PC-3 (cell line): ENCODE measurements at regions not wholly inside any gene's neighbourhood (a gene's known extent, or its start where the extent isn't known, plus 50 kb on each side); places are given as distances from the start of the nearest gene placed in this dataset.

ENCODE experiments used
- ATAC-seq: fragments of 200-7000 bp; cut with Tn5 transposase; 2 replicates; pipeline ENCODE4 v1.9.1; 2020; ENCODE audit warnings: mild to moderate bottlenecking, moderate library complexity
- BruUV-seq: library from RNA; stranded (reverse); fragments of 400-500 nt; replicated peaks from 2 replicates; lab custom pipeline; 2021; lab: Mats Ljungman, UMichigan
- CTCF ChIA-PET: fragments of 300-600 bp; sonication (Branson Sonifier 250); formaldehyde crosslinking; loops from one replicate; lab custom pipeline; 2022; ENCODE audit warnings: antibody characterized with exemption; lab: Charles Lee
- POLR2A ChIA-PET: fragments of 300-600 bp; sonication (Branson Sonifier 250); formaldehyde crosslinking; loops from one replicate; lab custom pipeline; 2022; ENCODE audit warnings: antibody characterized with exemption; ENCODE audit not compliant: unreplicated experiment; lab: Charles Lee
- DNase-seq: peaks from one replicate; pipeline ENCODE4 v3.0.0-alpha.2; 2015
- H2AFZ ChIP-seq: fragments of 300-600 bp; sonication (generic); 2 replicates; pipeline ENCODE4 v1.6.0; 2016; ENCODE audit warnings: antibody characterized with exemption, low read length
- H3F3A ChIP-seq: fragments of 300-600 bp; sonication (generic); one replicate; pipeline ENCODE4 v1.6.0; 2017; ENCODE audit warnings: antibody characterized with exemption, low read length, control low read depth, mild to moderate bottlenecking; ENCODE audit not compliant: unreplicated experiment
- H3K27ac ChIP-seq: fragments of 300-600 bp; sonication (generic); 2 replicates; pipeline ENCODE4 v1.5.1; 2016; ENCODE audit warnings: mild to moderate bottlenecking, low read length
- H3K27me3 ChIP-seq: fragments of 300-600 bp; sonication (generic); 2 replicates; pipeline ENCODE4 v1.6.1; 2016; ENCODE audit warnings: low read length, mixed read lengths
- H3K36me3 ChIP-seq: fragments of 300-600 bp; sonication (generic); 2 replicates; pipeline ENCODE4 v1.6.1; 2016; ENCODE audit warnings: low read depth, mixed run types, low read length, mixed read lengths
- H3K4me1 ChIP-seq: fragments of 300-600 bp; sonication (generic); 2 replicates; pipeline ENCODE4 v1.5.1; 2016; ENCODE audit warnings: low read length; ENCODE audit not compliant: insufficient read depth
- H3K4me2 ChIP-seq: fragments of 300-600 bp; sonication (generic); 2 replicates; pipeline ENCODE4 v1.6.0; 2016; ENCODE audit warnings: low read length
- H3K4me3 ChIP-seq: fragments of 300-600 bp; sonication (generic); 2 replicates; pipeline ENCODE4 v1.5.1; 2016; ENCODE audit warnings: mild to moderate bottlenecking, low read length, mixed read lengths
- H3K79me2 ChIP-seq: fragments of 300-600 bp; sonication (generic); 2 replicates; pipeline ENCODE4 v1.6.1; 2017; ENCODE audit warnings: low read length, mixed read lengths
- H3K9ac ChIP-seq: fragments of 300-600 bp; sonication (generic); 2 replicates; pipeline ENCODE4 v1.6.0; 2016; ENCODE audit warnings: mild to moderate bottlenecking, low read length
- H3K9me2 ChIP-seq: fragments of 300-600 bp; sonication (generic); replicated peaks from 2 replicates; pipeline ENCODE4 v1.6.1; 2016; ENCODE audit warnings: mixed run types, low read length, mixed read lengths
- H3K9me3 ChIP-seq: fragments of 300-600 bp; sonication (generic); 2 replicates; pipeline ENCODE4 v1.6.1; 2016; ENCODE audit warnings: low read length, mixed read lengths
- H4K20me1 ChIP-seq: fragments of 300-600 bp; sonication (generic); 2 replicates; pipeline ENCODE4 v1.6.1; 2016; ENCODE audit warnings: low read length, mixed read lengths
- CTCF ChIP-seq: fragments of 300-600 bp; sonication (generic); conservative IDR thresholded peaks from 2 replicates; pipeline ENCODE4 v1.5.1; 2017; ENCODE audit warnings: antibody characterized with exemption, low read depth, mild to moderate bottlenecking, low read length
- EZH2 ChIP-seq: fragments of 300-600 bp; sonication (generic); IDR thresholded peaks from one replicate; pipeline ENCODE4 v1.6.1; 2017; ENCODE audit warnings: antibody characterized with exemption, mild to moderate bottlenecking, low read length; ENCODE audit not compliant: unreplicated experiment
- EZH2phosphoT487 ChIP-seq: fragments of 300-600 bp; sonication (generic); IDR thresholded peaks from 2 replicates; pipeline ENCODE4 v1.6.1; 2018; ENCODE audit warnings: mild to moderate bottlenecking, antibody characterized with exemption, low read length, borderline replicate concordance
- intact Hi-C: fragments of 100-400 bp; cut with micrococcal nuclease; formaldehyde crosslinking; loops from 2 replicates; pipeline ENCODE4 v1.9.0; 2023

GRCh38 chr11:109648804-109649203 lies 226.8 kb downstream of the C11orf87 start:
- intact Hi-C loops = no loop called here
- CTCF ChIA-PET = no interaction called here

GRCh38 chr11:109654091-109654490 lies 232.1 kb downstream of the C11orf87 start:
- Histone ChIP-seq H3K4me3 (no peak overlapping the region), H4K20me1 (no peaks in the 10 kb centered on the region), H3K27ac (no peak overlapping the region), H3F3A (no peaks in the 10 kb centered on the region), H3K79me2 (no peaks in the 10 kb centered on the region), H3K9ac (no peak overlapping the region), H3K27me3 (peaks cover 83% of the 10 kb centered on the region), H3K9me2 (no peaks in the 10 kb centered on the region), H3K4me2 (no peak overlapping the region), H3K4me1 (no peaks in the 10 kb centered on the region), H2AFZ (no peak overlapping the region), H3K9me3 (no peaks in the 10 kb centered on the region), H3K36me3 (no peaks in the 10 kb centered on the region)
- intact Hi-C loops = no loop called here
- ChIA-PET CTCF (no interaction called here), POLR2A (interaction anchor here (0.7 kb wide), 1 partner anchor 1689 kb away, joined by 3 read pairs; no protein-coding TSS in a partner anchor)
- no peak for ATAC-seq
- no TSS peak for BruUV-seq
- no peak for TF ChIP-seq EZH2
- TF ChIP-seq EZH2phosphoT487 = no peak
- TF ChIP-seq CTCF = no peak
- DNase-seq = no peak

More at GRCh38 chr11:109648804-109649203, 226.8 kb downstream of the C11orf87 start:
- H3K27ac ChIP-seq = no peak overlapping the region
- BruUV-seq = no TSS peak
- H3K36me3 ChIP-seq = no peaks in the 10 kb centered on the region
- POLR2A ChIA-PET = no interaction called here
- H3K4me1 ChIP-seq = no peaks in the 10 kb centered on the region
- DNase-seq = no peak
- no peak for TF ChIP-seq EZH2
- TF ChIP-seq CTCF = no peak
- no peak for TF ChIP-seq EZH2phosphoT487
- no peaks in the 10 kb centered on the region for H4K20me1 ChIP-seq
- ATAC-seq = no peak
- no peak overlapping the region for H3K4me3 ChIP-seq
- peaks cover 60% of the 10 kb centered on the region for H3K27me3 ChIP-seq
- H3K9me2 ChIP-seq = no peaks in the 10 kb centered on the region
- H2AFZ ChIP-seq = no peak overlapping the region
- no peaks in the 10 kb centered on the region for H3K79me2 ChIP-seq
- no peak overlapping the region for H3K4me2 ChIP-seq
- H3F3A ChIP-seq = no peaks in the 10 kb centered on the region
- H3K9me3 ChIP-seq = no peaks in the 10 kb centered on the region
- H3K9ac ChIP-seq = no peak overlapping the region

- TF ChIP-seq EZH2 (no peak), EZH2phosphoT487 (no peak), CTCF (no peak)
- intact Hi-C loops = no loop called here
- H3F3A ChIP-seq = no peaks in the 10 kb centered on the region
- CTCF ChIA-PET = no interaction called here
- H3K4me1 ChIP-seq = no peaks in the 10 kb centered on the region
- no peak overlapping the region for H3K9ac ChIP-seq
- H3K36me3 ChIP-seq = no peaks in the 10 kb centered on the region
- H4K20me1 ChIP-seq = no peaks in the 10 kb centered on the region
- H3K9me2 ChIP-seq = no peaks in the 10 kb centered on the region
- no peak for DNase-seq
- H3K4me2 ChIP-seq = no peak overlapping the region
- no peaks in the 10 kb centered on the region for H3K9me3 ChIP-seq
- POLR2A ChIA-PET = no interaction called here
- H3K4me3 ChIP-seq = no peak overlapping the region
- H3K79me2 ChIP-seq = no peaks in the 10 kb centered on the region
- H3K27me3 ChIP-seq = peaks cover 85% of the 10 kb centered on the region
- H2AFZ ChIP-seq = no peak overlapping the region
- ATAC-seq = no peak
- BruUV-seq = no TSS peak
- H3K27ac ChIP-seq = no peak overlapping the region
Measured at GRCh38 chr11:109658190-109658589, 236.2 kb downstream of the C11orf87 start.
